ENCODE measurements at regions not wholly inside any gene's neighbourhood (a gene's known extent, or its start where the extent isn't known, plus 50 kb on each side); places are given as distances from the start of the nearest gene placed in this dataset.

GRCh38 chr3:66139415-66139814, 81.4 kb upstream of the SLC25A26 start:
- no peak overlapping the region for H3K4me3 ChIP-seq (replicated peaks in 1 of 4; ENCODE audit: control extremely low read depth in 1 of 4, insufficient read depth in 1 of 4, low read depth in 3 of 4, low read length in 4 of 4)
- H3K9me3 ChIP-seq (ENCODE audit: control insufficient read depth, insufficient read depth, low read depth, low read length): no peaks in the 10 kb centered on the region
- H3K9ac ChIP-seq (ENCODE audit: insufficient read depth, low read length): no peak overlapping the region
- no peak overlapping the region for H3K27ac ChIP-seq (ENCODE audit: insufficient read depth, low read length)
- no peak overlapping the region for H2AFZ ChIP-seq (ENCODE audit: low read length)
- H3K4me1 ChIP-seq (ENCODE audit: control insufficient read depth, extremely low read depth, insufficient read depth, low read length): peaks cover 2% of the 10 kb centered on the region
- H3K27me3 ChIP-seq (ENCODE audit: control insufficient read depth, insufficient read depth, low read length): no peaks in the 10 kb centered on the region
- H4K20me1 ChIP-seq (ENCODE audit: control insufficient read depth, extremely low read depth, insufficient read depth, low read length): no peaks in the 10 kb centered on the region
- no peaks in the 10 kb centered on the region for H3K79me2 ChIP-seq (ENCODE audit: control insufficient read depth, insufficient read depth, low read length)
- DNase-seq (ENCODE audit: low read depth in 2 of 2): peak in 1 of 2 donors; percentile 11
- no peaks in the 10 kb centered on the region for H3K36me3 ChIP-seq (ENCODE audit: control insufficient read depth, insufficient read depth, low read length)
- no peak overlapping the region for H3K4me2 ChIP-seq (ENCODE audit: extremely low read depth, insufficient read depth, low read length)
- TF ChIP-seq, protein P1, sequence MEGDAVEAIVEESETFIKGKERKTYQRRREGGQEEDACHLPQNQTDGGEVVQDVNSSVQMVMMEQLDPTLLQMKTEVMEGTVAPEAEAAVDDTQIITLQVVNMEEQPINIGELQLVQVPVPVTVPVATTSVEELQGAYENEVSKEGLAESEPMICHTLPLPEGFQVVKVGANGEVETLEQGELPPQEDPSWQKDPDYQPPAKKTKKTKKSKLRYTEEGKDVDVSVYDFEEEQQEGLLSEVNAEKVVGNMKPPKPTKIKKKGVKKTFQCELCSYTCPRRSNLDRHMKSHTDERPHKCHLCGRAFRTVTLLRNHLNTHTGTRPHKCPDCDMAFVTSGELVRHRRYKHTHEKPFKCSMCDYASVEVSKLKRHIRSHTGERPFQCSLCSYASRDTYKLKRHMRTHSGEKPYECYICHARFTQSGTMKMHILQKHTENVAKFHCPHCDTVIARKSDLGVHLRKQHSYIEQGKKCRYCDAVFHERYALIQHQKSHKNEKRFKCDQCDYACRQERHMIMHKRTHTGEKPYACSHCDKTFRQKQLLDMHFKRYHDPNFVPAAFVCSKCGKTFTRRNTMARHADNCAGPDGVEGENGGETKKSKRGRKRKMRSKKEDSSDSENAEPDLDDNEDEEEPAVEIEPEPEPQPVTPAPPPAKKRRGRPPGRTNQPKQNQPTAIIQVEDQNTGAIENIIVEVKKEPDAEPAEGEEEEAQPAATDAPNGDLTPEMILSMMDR (conservative IDR thresholded peaks at IDR 0.05 in 1 of 2, IDR thresholded peaks at IDR 0.05 in 1 of 2; ENCODE audit: low read depth in 1 of 2, low read length in 2 of 2): no peak
- no peak for TF ChIP-seq EZH2 (IDR thresholded peaks at IDR 0.05; ENCODE audit: low read length, missing control alignments)

GRCh38 chr3:66138336-66139313, 82.2 kb upstream of the SLC25A26 start:
- no peaks in the 10 kb centered on the region for H3K36me3 ChIP-seq (ENCODE audit: control insufficient read depth, insufficient read depth, low read length)
- no peaks in the 10 kb centered on the region for H3K9me3 ChIP-seq (ENCODE audit: control insufficient read depth, insufficient read depth, low read depth, low read length)
- no peak overlapping the region for H3K27ac ChIP-seq (ENCODE audit: insufficient read depth, low read length)
- peak; percentile 56 to 74 for DNase-seq (ENCODE audit: low read depth in 2 of 2)
- no peak overlapping the region for H3K9ac ChIP-seq (ENCODE audit: insufficient read depth, low read length)
- no peak overlapping the region for H3K4me2 ChIP-seq (ENCODE audit: extremely low read depth, insufficient read depth, low read length)
- H3K79me2 ChIP-seq (ENCODE audit: control insufficient read depth, insufficient read depth, low read length): no peaks in the 10 kb centered on the region
- no peaks in the 10 kb centered on the region for H3K4me1 ChIP-seq (ENCODE audit: control insufficient read depth, extremely low read depth, insufficient read depth, low read length)
- H3K27me3 ChIP-seq (ENCODE audit: control insufficient read depth, insufficient read depth, low read length): no peaks in the 10 kb centered on the region
- TF ChIP-seq EZH2 (IDR thresholded peaks at IDR 0.05; ENCODE audit: low read length, missing control alignments): no peak
- TF ChIP-seq, protein P1 (conservative IDR thresholded peaks at IDR 0.05 in 1 of 2, IDR thresholded peaks at IDR 0.05 in 1 of 2; ENCODE audit: low read depth in 1 of 2, low read length in 2 of 2): peak; percentile 87 to 91
- no peaks in the 10 kb centered on the region for H4K20me1 ChIP-seq (ENCODE audit: control insufficient read depth, extremely low read depth, insufficient read depth, low read length)
- H2AFZ ChIP-seq (ENCODE audit: low read length): no peak overlapping the region
- no peak overlapping the region for H3K4me3 ChIP-seq (replicated peaks in 1 of 4; ENCODE audit: control extremely low read depth in 1 of 4, insufficient read depth in 1 of 4, low read depth in 3 of 4, low read length in 4 of 4)

GRCh38 chr3:66136597-66136996, 84.2 kb upstream of the SLC25A26 start:
- H3K4me2 ChIP-seq (ENCODE audit: extremely low read depth, insufficient read depth, low read length): no peak overlapping the region
- no peaks in the 10 kb centered on the region for H3K4me1 ChIP-seq (ENCODE audit: control insufficient read depth, extremely low read depth, insufficient read depth, low read length)
- DNase-seq (ENCODE audit: low read depth in 2 of 2): no peak
- no peaks in the 10 kb centered on the region for H3K9me3 ChIP-seq (ENCODE audit: control insufficient read depth, insufficient read depth, low read depth, low read length)
- TF ChIP-seq EZH2 (IDR thresholded peaks at IDR 0.05; ENCODE audit: low read length, missing control alignments): no peak
- no peaks in the 10 kb centered on the region for H3K36me3 ChIP-seq (ENCODE audit: control insufficient read depth, insufficient read depth, low read length)
- no peaks in the 10 kb centered on the region for H3K79me2 ChIP-seq (ENCODE audit: control insufficient read depth, insufficient read depth, low read length)
- no peak overlapping the region for H2AFZ ChIP-seq (ENCODE audit: low read length)
- H4K20me1 ChIP-seq (ENCODE audit: control insufficient read depth, extremely low read depth, insufficient read depth, low read length): no peaks in the 10 kb centered on the region
- no peak overlapping the region for H3K27ac ChIP-seq (ENCODE audit: insufficient read depth, low read length)
- no peak overlapping the region for H3K9ac ChIP-seq (ENCODE audit: insufficient read depth, low read length)
- H3K4me3 ChIP-seq (replicated peaks in 1 of 4; ENCODE audit: control extremely low read depth in 1 of 4, insufficient read depth in 1 of 4, low read depth in 3 of 4, low read length in 4 of 4): no peak overlapping the region
- H3K27me3 ChIP-seq (ENCODE audit: control insufficient read depth, insufficient read depth, low read length): no peaks in the 10 kb centered on the region
